Mammary epithelial cell (primary cell): ENCODE measurements at regions not wholly inside any gene's neighbourhood (a gene's known extent, or its start where the extent isn't known, plus 50 kb on each side); places are given as distances from the start of the nearest gene placed in this dataset.

Source experiments
- CTCF ChIP-seq, 2 donors: IDR thresholded peaks in 1 of 2; conservative IDR thresholded peaks in 1 of 2; 2 replicates each; pipeline ENCODE4 v1.5.1; 2011 to 2012; ENCODE audit warnings: inconsistent platforms in 2 of 2, low read length in 2 of 2, mild to moderate bottlenecking in 2 of 2, control low read depth in 1 of 2, low read depth in 1 of 2; ENCODE audit not compliant: insufficient read depth in 1 of 2; ENCODE audit errors: extremely low read depth in 1 of 2
- EZH2 ChIP-seq: IDR thresholded peaks from 2 replicates; pipeline ENCODE4 v1.6.1; 2012; ENCODE audit warnings: low read length, inconsistent platforms, borderline replicate concordance

- TF ChIP-seq CTCF (conservative IDR thresholded peaks at IDR 0.05 in 1 of 2, IDR thresholded peaks at IDR 0.05 in 1 of 2; ENCODE audit: extremely low read depth in 1 of 2, insufficient read depth in 1 of 2, low read depth in 1 of 2, low read length in 2 of 2) (no peak), EZH2 (no peak)
Measured at GRCh38 chr11:25615841-25616240, 716.1 kb upstream of the ANO3 start.
